Astrocyte of the cerebellum (primary cell): ENCODE measurements at regions not wholly inside any gene's neighbourhood (a gene's known extent, or its start where the extent isn't known, plus 50 kb on each side); places are given as distances from the start of the nearest gene placed in this dataset.
"Not testable (repeated sequence)": the region's sequence is repeated elsewhere in the genome, so short reads cannot be mapped to it uniquely, and the experiment has no call there.

Source experiments
- DNase-seq: peaks from one replicate; pipeline ENCODE4 v3.0.0-alpha.2; 2011; ENCODE audit warnings: low read depth
- H3K4me3 ChIP-seq: 2 replicates; pipeline ENCODE4 v1.5.1; 2011; ENCODE audit warnings: mild to moderate bottlenecking, low read depth, low read length, moderate library complexity
- in situ Hi-C: cut with HindIII; loops from 2 replicates; pipeline ENCODE4 v1.10.0; 2017; ENCODE audit warnings: low sequenced_read_pairs
- TF ChIP-seq, protein P1 (sequence below): IDR thresholded peaks from 2 replicates; pipeline ENCODE4 v1.5.1; 2012; ENCODE audit warnings: low read length, low read depth, moderate library complexity, mild to moderate bottlenecking; ENCODE audit errors: missing control alignments

DNA sequence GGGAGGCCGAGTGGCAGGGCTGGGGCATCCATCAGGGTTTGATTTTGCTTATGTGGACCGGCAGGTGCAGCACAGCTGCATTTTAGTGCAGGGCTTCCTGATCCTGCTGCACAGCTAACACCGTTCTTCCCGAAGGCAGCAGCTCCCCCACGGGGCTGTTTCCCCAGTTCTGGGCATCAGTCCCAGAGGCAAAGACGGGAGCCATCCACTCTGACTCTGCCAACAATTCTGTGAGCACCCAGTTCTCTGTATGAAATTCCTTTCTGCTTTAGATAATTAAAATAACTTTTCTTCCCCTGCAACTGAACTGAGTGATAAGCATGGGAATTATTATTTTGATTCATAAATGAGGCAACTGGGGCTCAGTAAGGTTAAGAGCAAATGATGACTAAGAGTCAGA lies 262.9 kb upstream of the ATP10A start:
- TF ChIP-seq, protein P1, sequence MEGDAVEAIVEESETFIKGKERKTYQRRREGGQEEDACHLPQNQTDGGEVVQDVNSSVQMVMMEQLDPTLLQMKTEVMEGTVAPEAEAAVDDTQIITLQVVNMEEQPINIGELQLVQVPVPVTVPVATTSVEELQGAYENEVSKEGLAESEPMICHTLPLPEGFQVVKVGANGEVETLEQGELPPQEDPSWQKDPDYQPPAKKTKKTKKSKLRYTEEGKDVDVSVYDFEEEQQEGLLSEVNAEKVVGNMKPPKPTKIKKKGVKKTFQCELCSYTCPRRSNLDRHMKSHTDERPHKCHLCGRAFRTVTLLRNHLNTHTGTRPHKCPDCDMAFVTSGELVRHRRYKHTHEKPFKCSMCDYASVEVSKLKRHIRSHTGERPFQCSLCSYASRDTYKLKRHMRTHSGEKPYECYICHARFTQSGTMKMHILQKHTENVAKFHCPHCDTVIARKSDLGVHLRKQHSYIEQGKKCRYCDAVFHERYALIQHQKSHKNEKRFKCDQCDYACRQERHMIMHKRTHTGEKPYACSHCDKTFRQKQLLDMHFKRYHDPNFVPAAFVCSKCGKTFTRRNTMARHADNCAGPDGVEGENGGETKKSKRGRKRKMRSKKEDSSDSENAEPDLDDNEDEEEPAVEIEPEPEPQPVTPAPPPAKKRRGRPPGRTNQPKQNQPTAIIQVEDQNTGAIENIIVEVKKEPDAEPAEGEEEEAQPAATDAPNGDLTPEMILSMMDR, result no peak
- no peak for DNase-seq
- no peak overlapping the region for H3K4me3 ChIP-seq
- in situ Hi-C loops, result no loop called here

DNA sequence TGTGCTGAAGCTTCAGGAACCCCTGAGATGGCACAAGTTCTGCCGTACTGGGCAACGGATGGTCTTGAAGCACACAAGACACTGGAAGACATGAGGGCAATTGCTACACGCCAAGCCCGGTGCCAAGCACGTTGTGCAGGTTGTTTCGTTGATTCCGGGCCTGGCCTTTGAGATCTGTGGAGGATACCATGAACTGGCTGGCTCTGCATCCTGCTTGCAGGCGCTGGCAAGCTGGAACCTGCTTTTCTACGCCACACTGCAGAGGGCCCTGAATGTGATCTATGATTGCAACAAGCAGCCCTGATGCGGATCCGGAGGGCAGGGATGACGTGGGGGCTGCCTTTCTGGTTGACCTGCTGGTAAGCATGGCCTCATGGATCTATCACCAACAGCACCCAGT lies 262.5 kb upstream of the ATP10A start:
- no peak overlapping the region for H3K4me3 ChIP-seq
- in situ Hi-C loops, result no loop called here
- DNase-seq, result no peak
- TF ChIP-seq, protein P1, result no peak

DNA sequence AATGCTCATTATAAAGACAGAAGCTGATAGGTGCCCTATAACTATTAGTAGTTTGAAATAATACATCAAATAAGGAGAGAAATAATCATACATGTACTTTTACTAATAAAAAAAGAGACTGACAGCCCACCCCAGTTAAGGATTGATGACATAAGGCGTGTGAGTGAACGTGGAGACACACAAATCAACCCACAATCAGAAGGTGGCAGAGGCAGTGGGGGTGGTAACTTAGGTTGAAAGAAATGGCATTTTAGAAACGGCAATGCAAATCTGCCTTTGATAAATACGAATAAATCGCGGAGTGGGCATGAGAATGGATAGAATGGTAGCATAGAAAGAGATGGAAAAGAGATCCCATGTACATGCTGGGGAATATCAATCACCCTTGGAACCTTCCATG lies 256.2 kb upstream of the ATP10A start:
- in situ Hi-C loops, result no loop called here
- no peak overlapping the region for H3K4me3 ChIP-seq
- TF ChIP-seq, protein P1, result no peak
- DNase-seq, result no peak

DNA sequence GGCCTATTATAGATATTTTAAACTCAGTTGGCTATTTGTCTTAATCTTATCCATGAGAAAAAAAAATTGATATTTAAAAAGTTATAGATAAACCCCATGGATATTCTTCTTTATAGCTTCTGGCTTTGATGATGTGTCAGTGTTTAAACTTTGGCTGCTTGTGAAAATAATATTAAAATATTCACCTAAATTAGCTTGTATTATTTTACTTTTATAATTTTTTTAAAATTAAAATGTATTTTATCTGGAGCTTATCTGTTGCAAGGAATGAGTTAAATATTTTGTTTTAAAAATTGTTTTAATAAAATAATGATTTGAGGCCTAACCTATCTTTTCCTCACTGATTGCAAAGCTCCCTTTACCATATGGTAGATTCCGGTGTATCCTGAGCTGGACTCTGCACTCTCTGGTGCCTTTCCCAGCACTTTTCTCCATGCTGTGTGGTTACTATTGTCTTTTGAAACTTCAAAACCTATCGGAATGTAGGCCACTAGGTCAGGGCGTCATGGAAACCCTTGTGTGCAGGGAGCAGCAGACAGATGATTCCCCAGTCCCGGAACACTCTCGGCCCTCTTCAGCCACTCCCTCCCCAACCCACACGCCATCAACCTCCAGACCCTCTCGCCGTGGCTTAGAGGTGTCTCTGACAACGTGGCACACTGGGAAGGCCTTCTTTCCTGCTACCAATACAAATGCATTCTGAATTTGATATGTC lies 252.3 kb upstream of the ATP10A start:
- no peak for DNase-seq
- no peak overlapping the region for H3K4me3 ChIP-seq
- in situ Hi-C loops, result no loop called here
- TF ChIP-seq, protein P1, result no peak

DNA sequence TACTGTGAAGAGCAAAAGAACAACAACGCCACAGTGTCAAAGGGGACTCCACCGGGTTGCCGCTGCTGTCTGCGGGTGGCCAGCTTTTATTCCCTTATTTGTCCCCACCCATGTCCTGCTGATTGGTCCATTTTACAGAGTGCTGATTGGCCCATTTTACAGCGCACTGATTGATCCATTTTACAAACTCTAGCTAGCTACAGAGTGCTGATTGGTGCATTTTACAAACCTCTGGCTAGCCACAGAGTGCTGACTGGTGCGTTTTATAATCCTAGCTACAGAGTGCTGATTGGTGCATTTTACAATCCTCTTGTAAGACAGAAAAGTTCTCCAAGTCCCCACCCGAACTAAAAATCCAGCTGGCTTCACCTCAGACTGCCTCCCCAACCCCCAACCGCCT lies 251.0 kb upstream of the ATP10A start:
- in situ Hi-C loops, result not testable (repeated sequence)

DNA sequence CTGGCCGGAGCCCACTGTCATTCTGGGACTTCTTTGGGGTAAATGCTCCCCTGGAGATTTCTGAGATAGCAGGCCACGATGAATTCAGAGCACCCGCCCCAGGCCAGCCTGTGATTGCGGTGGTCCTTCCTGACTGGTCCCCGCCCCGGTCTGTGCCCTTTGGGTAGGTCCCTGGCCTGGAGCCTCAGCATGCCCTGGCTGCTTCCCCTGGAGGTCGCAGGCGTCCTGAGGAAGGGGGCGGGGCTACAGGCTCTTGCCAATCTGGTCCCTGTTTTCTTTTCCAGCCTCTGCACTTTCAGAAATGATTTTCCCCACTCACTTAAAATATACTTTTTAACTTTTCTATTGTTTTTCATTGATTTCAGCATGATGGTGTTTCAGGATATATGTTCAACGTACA lies 250.2 kb upstream of the ATP10A start:
- H3K4me3 ChIP-seq, result no peak overlapping the region
- in situ Hi-C loops, result no loop called here
- DNase-seq, result no peak
- TF ChIP-seq, protein P1, result no peak

More for the DNA sequence above, 251.0 kb upstream of the ATP10A start:
- H3K4me3 ChIP-seq, DNase-seq: not testable (repeated sequence)

DNA sequence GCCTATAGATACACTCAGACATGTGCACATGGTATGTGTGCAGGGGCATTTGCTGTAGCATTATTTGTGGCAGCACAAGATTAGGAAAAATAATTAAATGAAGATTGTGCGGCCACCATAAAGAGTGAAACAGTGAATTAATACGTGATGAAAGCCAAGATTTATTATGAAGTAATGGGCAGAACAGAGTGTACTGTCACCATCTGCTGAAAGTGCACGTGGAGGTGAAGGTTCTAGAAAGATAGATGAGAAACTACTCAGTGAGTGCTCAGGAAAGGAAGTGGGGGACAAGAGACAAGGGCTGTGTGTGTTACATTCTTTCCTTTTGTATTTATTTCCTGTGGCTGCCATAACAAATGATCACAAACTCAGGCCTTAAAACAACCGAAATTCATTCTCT lies 246.1 kb upstream of the ATP10A start:
- DNase-seq, result no peak
- in situ Hi-C loops, result no loop called here
- TF ChIP-seq, protein P1, result no peak
- no peak overlapping the region for H3K4me3 ChIP-seq
